ENCODE measurements at regions not wholly inside any gene's neighbourhood (a gene's known extent, or its start where the extent isn't known, plus 50 kb on each side); places are given as distances from the start of the nearest gene placed in this dataset.

GRCh38 chr11:104728927-104729326 is 169.3 kb downstream of the CASP12 start:
- peaks cover 9% of the 10 kb centered on the region for H3K4me1 Mint-ChIP-seq (ENCODE audit: low read depth)
- DNase-seq, result no peak
- Histone ChIP-seq H3K4me1 (ENCODE audit: insufficient read depth, low read length) (no peaks in the 10 kb centered on the region), H3K4me3 (ENCODE audit: low read length) (no peak overlapping the region), H3K27me3 (ENCODE audit: control insufficient read depth in 1 of 2, insufficient read depth in 2 of 2, low read length in 2 of 2) (no peaks in the 10 kb centered on the region), H3K36me3 (ENCODE audit: insufficient read depth, low read length) (no peaks in the 10 kb centered on the region), H3K27ac (ENCODE audit: low read depth in 1 of 2, low read length in 2 of 2) (no peak overlapping the region), H3K9me3 (ENCODE audit: control insufficient read depth in 1 of 2, insufficient read depth in 1 of 2, low read length in 2 of 2) (no peaks in the 10 kb centered on the region)
- CTCF ChIA-PET, result no interaction called here
- H3K4me3 Mint-ChIP-seq, result no peak overlapping the region
- POLR2A ChIA-PET, result no interaction called here
- H3K27ac Mint-ChIP-seq, result no peak overlapping the region
- no peak for ATAC-seq (ENCODE audit: poor library complexity)
- H3K9me3 Mint-ChIP-seq, result no peaks in the 10 kb centered on the region
- H3K36me3 Mint-ChIP-seq (ENCODE audit: low read depth), result no peaks in the 10 kb centered on the region
- intact Hi-C loops (cut with DNase I, micrococcal nuclease), result no loop called here
- H3K27me3 Mint-ChIP-seq, result no peaks in the 10 kb centered on the region
- TF ChIP-seq CTCF (IDR thresholded peaks at IDR 0.05), result no peak

GRCh38 chr11:104727768-104728167 is 170.5 kb downstream of the CASP12 start:
- H3K27me3 ChIP-seq (ENCODE audit: control insufficient read depth in 1 of 2, insufficient read depth in 2 of 2, low read length in 2 of 2), result no peaks in the 10 kb centered on the region
- ChIA-PET CTCF (no interaction called here), POLR2A (no interaction called here)
- DNase-seq (no peak), ATAC-seq (ENCODE audit: poor library complexity) (no peak)
- Mint-ChIP-seq H3K27ac (no peak overlapping the region), H3K36me3 (ENCODE audit: low read depth) (no peaks in the 10 kb centered on the region), H3K4me3 (no peak overlapping the region), H3K9me3 (peaks cover 2% of the 10 kb centered on the region), H3K27me3 (no peaks in the 10 kb centered on the region), H3K4me1 (ENCODE audit: low read depth) (peaks cover 9% of the 10 kb centered on the region)
- intact Hi-C loops (cut with DNase I, micrococcal nuclease), result no loop called here
- no peaks in the 10 kb centered on the region for H3K4me1 ChIP-seq (ENCODE audit: insufficient read depth, low read length)
- H3K4me3 ChIP-seq (ENCODE audit: low read length), result no peak overlapping the region
- no peak overlapping the region for H3K27ac ChIP-seq (ENCODE audit: low read depth in 1 of 2, low read length in 2 of 2)
- peaks cover 0 to 7% of the 10 kb centered on the region in 2 experiments for H3K9me3 ChIP-seq (ENCODE audit: control insufficient read depth in 1 of 2, insufficient read depth in 1 of 2, low read length in 2 of 2)
- TF ChIP-seq CTCF (IDR thresholded peaks at IDR 0.05), result no peak
- no peaks in the 10 kb centered on the region for H3K36me3 ChIP-seq (ENCODE audit: insufficient read depth, low read length)

- Histone ChIP-seq H3K4me3 (ENCODE audit: low read length) (no peak overlapping the region), H3K36me3 (ENCODE audit: insufficient read depth, low read length) (no peaks in the 10 kb centered on the region), H3K27me3 (ENCODE audit: control insufficient read depth in 1 of 2, insufficient read depth in 2 of 2, low read length in 2 of 2) (no peaks in the 10 kb centered on the region), H3K9me3 (ENCODE audit: control insufficient read depth in 1 of 2, insufficient read depth in 1 of 2, low read length in 2 of 2) (peaks cover 0 to 7% of the 10 kb centered on the region in 2 experiments), H3K27ac (ENCODE audit: low read depth in 1 of 2, low read length in 2 of 2) (no peak overlapping the region), H3K4me1 (ENCODE audit: insufficient read depth, low read length) (no peaks in the 10 kb centered on the region)
- POLR2A ChIA-PET, result no interaction called here
- ATAC-seq (ENCODE audit: poor library complexity) (no peak), DNase-seq (no peak)
- Mint-ChIP-seq H3K4me3 (no peak overlapping the region), H3K27ac (no peak overlapping the region), H3K4me1 (ENCODE audit: low read depth) (peaks cover 9% of the 10 kb centered on the region), H3K9me3 (peaks cover 5% of the 10 kb centered on the region), H3K36me3 (ENCODE audit: low read depth) (no peaks in the 10 kb centered on the region), H3K27me3 (no peaks in the 10 kb centered on the region)
- TF ChIP-seq CTCF (IDR thresholded peaks at IDR 0.05), result no peak
- intact Hi-C loops (cut with DNase I, micrococcal nuclease), result no loop called here
- CTCF ChIA-PET, result no interaction called here
Measured at GRCh38 chr11:104727095-104727494, 171.2 kb downstream of the CASP12 start.

All from CD4-positive, alpha-beta T cell (primary cell).